DLD1 (cell line): ENCODE measurements at regions not wholly inside any gene's neighbourhood (a gene's known extent, or its start where the extent isn't known, plus 50 kb on each side); places are given as distances from the start of the nearest gene placed in this dataset.
"Not testable (repeated sequence)": the region's sequence is repeated elsewhere in the genome, so short reads cannot be mapped to it uniquely, and the experiment has no call there.

Source experiments
- in situ Hi-C: cut with HindIII; loops from 2 replicates; pipeline ENCODE4 v1.10.0; 2017; ENCODE audit warnings: low sequenced_read_pairs

- in situ Hi-C loops: no loop called here
Observed at GRCh38 chrX:13430136-13430827, 110.4 kb upstream of the ATXN3L start.

GRCh38 chrX:13428053-13428786 lies 108.4 kb upstream of the ATXN3L start:
- in situ Hi-C loops: no loop called here

- in situ Hi-C loops: no loop called here
Observed at GRCh38 chrX:13427441-13428052, 107.7 kb upstream of the ATXN3L start.

GRCh38 chrX:13420545-13421183 lies 100.8 kb upstream of the ATXN3L start:
- in situ Hi-C loops: no loop called here

GRCh38 chrX:13419918-13420317 lies 100.1 kb upstream of the ATXN3L start:
- in situ Hi-C loops: no loop called here

GRCh38 chrX:13419276-13419675 lies 99.4 kb upstream of the ATXN3L start:
- in situ Hi-C loops: no loop called here

GRCh38 chrX:13418126-13419097 lies 98.6 kb upstream of the ATXN3L start:
- in situ Hi-C loops: no loop called here

- in situ Hi-C loops: no loop called here
Observed at GRCh38 chrX:13415509-13415908, 95.7 kb upstream of the ATXN3L start.

GRCh38 chrX:13414006-13414647 lies 94.3 kb upstream of the ATXN3L start:
- in situ Hi-C loops: no loop called here

- in situ Hi-C loops: no loop called here
Observed at GRCh38 chrX:13412208-13412600, 92.4 kb upstream of the ATXN3L start.

GRCh38 chrX:13411496-13412207 lies 91.8 kb upstream of the ATXN3L start:
- in situ Hi-C loops: no loop called here

GRCh38 chrX:13408599-13408998 lies 88.7 kb upstream of the ATXN3L start:
- in situ Hi-C loops: not testable (repeated sequence)

- in situ Hi-C loops: not testable (repeated sequence)
Observed at GRCh38 chrX:13404777-13405176, 84.9 kb upstream of the ATXN3L start.

- in situ Hi-C loops: no loop called here
Observed at GRCh38 chrX:13404364-13404763, 84.5 kb upstream of the ATXN3L start.

- in situ Hi-C loops: no loop called here
Observed at GRCh38 chrX:13401724-13402123, 81.9 kb upstream of the ATXN3L start.

- in situ Hi-C loops: no loop called here
Observed at GRCh38 chrX:13398839-13399238, 79.0 kb upstream of the ATXN3L start.

GRCh38 chrX:13397878-13398818 lies 78.3 kb upstream of the ATXN3L start:
- in situ Hi-C loops: no loop called here

GRCh38 chrX:13396924-13397323 lies 77.1 kb upstream of the ATXN3L start:
- in situ Hi-C loops: no loop called here
